Activated T-helper 9 cell treated with anti-CD3 and anti-CD28 coated beads, Interleukin-2, amount 50 U/mL, for 16 hours (primary cell): ENCODE measurements at regions not wholly inside any gene's neighbourhood (a gene's known extent, or its start where the extent isn't known, plus 50 kb on each side); places are given as distances from the start of the nearest gene placed in this dataset.

ENCODE experiments used
- DNase-seq: peaks from one replicate; pipeline ENCODE4 v3.0.0-alpha.2; 2020; ENCODE audit warnings: low read depth

GRCh38 chr1:38455829-38456530 lies 403.6 kb downstream of the RRAGC start:
- DNase-seq: no peak

- DNase-seq: no peak
These were observed 404.7 kb downstream of the RRAGC start for GRCh38 chr1:38454749-38455441.

- DNase-seq: no peak
These were observed 405.3 kb downstream of the RRAGC start for GRCh38 chr1:38454236-38454635.

- DNase-seq: no peak
These were observed 405.7 kb upstream of the POU3F1 start for GRCh38 chr1:38452246-38452645.

GRCh38 chr1:38451541-38451993 lies 405.0 kb upstream of the POU3F1 start:
- no peak for DNase-seq

GRCh38 chr1:38448893-38449292 lies 402.3 kb upstream of the POU3F1 start:
- no peak for DNase-seq

GRCh38 chr1:38446936-38447335 lies 400.3 kb upstream of the POU3F1 start:
- no peak for DNase-seq

- no peak for DNase-seq
These were observed 398.3 kb upstream of the POU3F1 start for GRCh38 chr1:38444770-38445442.

- no peak for DNase-seq
These were observed 397.7 kb upstream of the POU3F1 start for GRCh38 chr1:38444311-38444710.

GRCh38 chr1:38440402-38440801 lies 393.8 kb upstream of the POU3F1 start:
- DNase-seq: no peak

- DNase-seq: no peak
These were observed 390.2 kb upstream of the POU3F1 start for GRCh38 chr1:38436749-38437148.

- DNase-seq: no peak
These were observed 389.4 kb upstream of the POU3F1 start for GRCh38 chr1:38436006-38436405.

- no peak for DNase-seq
These were observed 386.6 kb upstream of the POU3F1 start for GRCh38 chr1:38433084-38433722.

GRCh38 chr1:38431535-38432376 lies 385.2 kb upstream of the POU3F1 start:
- no peak for DNase-seq

GRCh38 chr1:38430949-38431348 lies 384.4 kb upstream of the POU3F1 start:
- DNase-seq: no peak

- no peak for DNase-seq
These were observed 378.1 kb upstream of the POU3F1 start for GRCh38 chr1:38424677-38425076.

GRCh38 chr1:38420666-38421065 lies 374.1 kb upstream of the POU3F1 start:
- no peak for DNase-seq

- no peak for DNase-seq
These were observed 371.8 kb upstream of the POU3F1 start for GRCh38 chr1:38418195-38419030.

- DNase-seq: no peak
These were observed 357.1 kb upstream of the POU3F1 start for GRCh38 chr1:38403667-38404066.

GRCh38 chr1:38402230-38402815 lies 355.7 kb upstream of the POU3F1 start:
- no peak for DNase-seq
